SHP77 treated with DMSO at 0.1 percent for 48 hours (cell line): ENCODE measurements at regions not wholly inside any gene's neighbourhood (a gene's known extent, or its start where the extent isn't known, plus 50 kb on each side); places are given as distances from the start of the nearest gene placed in this dataset.
"Not testable (repeated sequence)": the region's sequence is repeated elsewhere in the genome, so short reads cannot be mapped to it uniquely, and the experiment has no call there.

Source experiments
- DNase-seq: peaks from one replicate; lab custom pipeline; 2025; lab: John Stamatoyannopoulos, UW

- DNase-seq, result no peak
These were observed 259.7 kb downstream of the AHR start for GRCh38 chr7:17558135-17558534.

GRCh38 chr7:17558558-17559332 is 260.3 kb downstream of the AHR start:
- DNase-seq, result no peak

DNA sequence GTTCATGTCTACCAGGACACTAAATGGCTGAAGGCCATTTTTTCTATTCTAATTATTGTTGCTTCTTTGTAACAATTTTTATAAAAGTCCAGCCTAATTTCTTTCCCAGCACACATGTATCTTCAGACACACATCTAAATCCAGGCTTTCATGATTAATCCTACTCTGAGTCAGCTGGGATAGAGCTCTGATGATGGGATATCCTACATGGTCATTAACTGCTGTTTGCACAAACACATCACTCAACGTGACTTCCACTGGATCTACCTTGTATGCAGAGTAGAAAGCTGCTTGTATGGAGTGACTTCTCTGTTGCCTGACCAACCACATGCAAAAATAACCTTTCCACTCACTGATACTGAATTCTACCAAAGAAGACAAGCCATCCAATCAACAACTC is 260.9 kb downstream of the AHR start:
- peak; percentile 8 for DNase-seq

- no peak for DNase-seq
These were observed 262.1 kb downstream of the AHR start for GRCh38 chr7:17560516-17560915.

- DNase-seq, result no peak
These were observed 262.5 kb downstream of the AHR start for GRCh38 chr7:17560966-17561365.

DNA sequence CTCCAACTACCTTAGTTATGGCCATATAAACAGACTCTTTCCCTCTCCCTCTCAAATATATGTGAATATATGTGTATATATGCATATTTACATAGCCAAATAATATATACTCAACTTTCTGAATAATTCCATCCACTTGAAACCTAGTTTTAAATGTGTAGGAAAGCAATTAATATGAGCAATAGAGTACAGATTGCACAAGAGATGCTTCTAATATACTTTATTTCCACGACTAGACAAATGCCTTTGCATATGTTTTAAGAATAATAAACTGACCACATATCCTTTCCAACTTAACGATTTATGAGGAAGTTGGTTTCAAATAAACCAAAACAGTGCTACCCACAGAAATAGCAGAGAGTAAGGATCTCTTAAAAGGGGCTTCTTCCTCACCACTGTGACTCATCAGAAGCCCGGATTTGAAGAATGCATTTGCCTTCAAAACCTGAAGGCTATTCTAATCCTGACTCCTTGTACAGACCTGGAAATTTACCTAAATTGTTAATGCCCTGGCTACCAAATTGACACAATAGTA is 266.3 kb downstream of the AHR start:
- no peak for DNase-seq

DNA sequence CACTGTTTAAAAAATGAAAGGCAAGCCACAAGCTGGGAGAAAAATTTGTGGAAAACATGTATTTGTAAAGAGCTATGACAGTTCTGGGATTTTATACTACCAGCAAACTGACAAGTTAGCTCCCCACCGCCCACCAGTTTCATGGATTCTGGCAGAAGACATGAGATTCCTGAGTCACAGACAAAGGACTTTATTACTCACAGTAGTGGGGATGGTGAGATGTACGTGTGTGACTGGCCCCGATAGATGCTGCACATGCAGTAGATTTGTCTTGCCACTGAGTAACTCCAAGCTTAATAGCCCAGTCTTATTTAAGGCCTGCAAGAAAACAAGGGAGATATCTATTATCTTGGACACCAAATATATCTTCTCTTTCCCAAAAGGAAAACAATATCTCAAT is 281.7 kb downstream of the AHR start:
- no peak for DNase-seq

- DNase-seq, result no peak
These were observed 282.4 kb downstream of the AHR start for GRCh38 chr7:17580856-17581255.

GRCh38 chr7:17581301-17581700 is 282.8 kb downstream of the AHR start:
- no peak for DNase-seq

DNA sequence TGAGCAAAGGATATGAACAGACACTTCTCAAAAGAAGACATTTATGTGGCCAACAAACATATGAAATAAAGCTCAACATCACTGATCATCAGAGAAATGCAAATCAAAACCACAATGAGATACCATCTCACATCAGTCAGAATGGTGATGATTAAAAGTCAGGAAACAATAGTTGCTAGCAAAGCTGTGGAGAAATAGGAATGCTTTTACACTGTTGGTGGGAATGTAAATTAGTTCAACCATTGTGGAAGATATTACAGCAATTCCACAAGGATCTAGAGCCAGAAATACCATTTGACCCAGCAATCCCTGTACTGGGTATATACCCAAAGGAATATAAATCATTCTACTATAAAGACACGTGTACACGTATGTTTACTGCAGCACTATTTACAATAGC is 284.2 kb downstream of the AHR start:
- DNase-seq, result not testable (repeated sequence)

DNA sequence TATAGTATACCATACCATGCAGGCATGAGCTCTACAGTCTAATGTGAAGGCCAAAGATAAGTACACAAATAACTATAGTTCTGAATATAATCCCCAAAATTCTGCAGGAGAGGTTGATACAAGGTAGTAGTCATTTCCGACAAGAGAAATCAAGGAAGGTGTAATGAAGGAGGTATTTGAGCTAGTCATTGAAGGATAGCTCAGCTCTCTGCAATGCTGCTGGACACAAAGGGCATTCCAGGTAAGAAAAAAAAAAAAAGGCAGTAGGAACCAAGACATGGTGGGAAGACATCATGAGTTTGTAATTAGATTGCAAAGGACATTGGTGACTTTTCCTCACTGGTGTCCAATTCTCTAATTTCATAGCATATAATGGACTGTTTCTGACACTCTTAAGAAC is 285.3 kb downstream of the AHR start:
- no peak for DNase-seq

DNA sequence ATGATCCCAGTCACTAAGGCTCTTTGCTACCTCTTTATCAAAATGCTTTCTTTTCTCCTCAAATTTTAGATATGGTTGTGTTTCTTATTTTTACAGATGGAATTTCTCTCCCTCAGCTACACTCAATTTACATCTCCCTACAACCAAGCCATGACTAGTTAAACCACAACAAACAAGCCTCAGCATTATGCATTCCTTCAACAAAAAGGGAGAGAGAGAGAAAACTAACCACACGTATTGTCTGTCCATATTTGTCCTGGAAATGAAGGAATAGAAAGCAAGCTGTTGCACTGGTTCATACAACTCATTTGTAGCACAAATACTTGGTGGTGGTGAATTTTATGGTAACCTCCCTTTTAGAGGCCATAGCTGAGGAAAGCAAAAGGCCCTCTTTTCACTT is 286.4 kb downstream of the AHR start:
- DNase-seq, result no peak

- DNase-seq, result no peak
These were observed 288.3 kb downstream of the AHR start for GRCh38 chr7:17586711-17587110.

- DNase-seq, result no peak
These were observed 290.3 kb downstream of the AHR start for GRCh38 chr7:17588730-17589129.

- no peak for DNase-seq
These were observed 291.2 kb downstream of the AHR start for GRCh38 chr7:17589671-17590070.

GRCh38 chr7:17590221-17590620 is 291.8 kb downstream of the AHR start:
- DNase-seq, result no peak

- no peak for DNase-seq
These were observed 295.5 kb downstream of the AHR start for GRCh38 chr7:17593819-17594419.

- no peak for DNase-seq
These were observed 297.1 kb downstream of the AHR start for GRCh38 chr7:17595546-17595945.

GRCh38 chr7:17598305-17598704 is 299.9 kb downstream of the AHR start:
- no peak for DNase-seq

- peak; percentile 42 for DNase-seq
These were observed 300.4 kb downstream of the AHR start for GRCh38 chr7:17598846-17599245.

GRCh38 chr7:17599733-17600339 is 301.4 kb downstream of the AHR start:
- DNase-seq, result peak; percentile 49

GRCh38 chr7:17600340-17600752 is 301.9 kb downstream of the AHR start:
- DNase-seq, result no peak

DNA sequence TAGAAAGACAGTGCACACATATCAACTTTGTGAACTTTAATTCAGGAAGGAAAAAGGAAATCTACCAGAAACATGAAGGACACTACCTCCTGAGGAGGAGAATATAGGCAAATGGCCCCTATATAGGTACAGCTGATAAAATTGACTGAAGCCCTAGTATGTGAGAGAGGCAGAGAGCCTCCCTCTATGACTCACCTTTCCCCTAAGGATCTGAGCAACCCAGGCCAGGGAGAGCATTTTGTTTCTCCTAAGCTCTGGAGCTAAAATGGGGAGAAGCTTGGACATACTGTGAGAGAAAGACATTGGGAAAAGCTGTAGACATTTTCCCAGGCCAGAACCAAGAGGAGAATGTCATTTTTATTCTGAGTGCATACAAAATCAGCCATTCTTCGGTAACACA is 303.5 kb downstream of the AHR start:
- DNase-seq, result no peak
